ENCODE measurements at regions not wholly inside any gene's neighbourhood (a gene's known extent, or its start where the extent isn't known, plus 50 kb on each side); places are given as distances from the start of the nearest gene placed in this dataset.
A peak's percentile ranks its signal among the peaks of the same experiment; 100 is the strongest.

DNA sequence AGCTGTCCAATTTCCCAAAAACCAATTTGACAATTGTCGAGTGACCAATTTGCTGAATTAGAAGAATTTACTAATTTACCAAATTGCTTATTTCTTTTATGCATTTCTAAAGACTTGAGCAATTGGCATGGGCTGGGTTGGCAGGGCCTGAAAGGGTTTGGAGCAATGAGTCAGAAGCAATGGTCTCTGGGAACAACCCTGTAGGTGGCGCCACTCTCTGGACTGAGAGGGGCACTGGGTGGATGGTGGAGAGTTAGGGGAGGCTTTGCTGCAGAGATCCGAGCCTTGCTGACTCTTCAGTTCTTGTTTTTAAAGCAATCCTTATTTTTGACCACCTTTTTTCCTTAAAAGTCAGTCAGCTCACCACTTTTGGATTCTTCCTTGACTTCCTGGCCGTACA lies 71.5 kb upstream of the RPS23 start:
- DNase-seq = peak; percentile 29

- DNase-seq = no peak
Observed at GRCh38 chr5:82348784-82349425, 70.8 kb upstream of the RPS23 start.

DNA sequence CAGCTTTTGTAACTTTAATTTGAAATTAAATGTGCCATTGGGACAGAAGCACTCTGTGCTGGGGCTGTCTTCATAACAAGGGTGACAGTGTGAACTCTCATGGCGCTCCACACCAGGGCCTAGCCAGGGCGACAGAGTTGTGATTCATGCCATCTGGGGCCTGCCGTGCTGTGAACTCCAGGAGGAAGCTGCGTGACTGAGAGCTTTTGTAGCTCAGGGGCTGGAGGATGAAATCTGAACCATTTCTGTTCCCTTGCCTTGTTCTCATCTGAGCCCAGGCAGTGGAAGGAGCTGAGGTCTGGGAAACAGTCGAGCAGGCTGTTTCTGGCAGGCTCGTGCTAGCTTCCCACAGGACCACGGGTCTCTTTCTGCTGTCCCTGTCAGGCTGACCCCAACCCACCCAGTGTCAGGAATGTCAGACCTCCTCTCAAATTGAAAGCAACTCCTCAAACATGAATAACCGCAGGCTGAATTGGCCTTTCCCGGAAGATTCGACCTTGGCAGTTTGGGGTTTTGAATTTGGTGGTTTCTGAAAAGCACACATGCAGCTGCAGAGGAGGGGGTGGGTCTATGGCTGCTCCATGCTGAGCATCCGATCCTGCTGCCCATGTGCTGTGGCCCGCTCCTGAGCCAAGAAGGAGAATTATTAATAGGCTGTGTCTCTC lies 69.2 kb upstream of the RPS23 start:
- no peak for DNase-seq

- no peak for DNase-seq
Observed at GRCh38 chr5:82346399-82347165, 68.4 kb upstream of the RPS23 start.

GRCh38 chr5:82345108-82345507 lies 67.0 kb upstream of the RPS23 start:
- no peak for DNase-seq

DNA sequence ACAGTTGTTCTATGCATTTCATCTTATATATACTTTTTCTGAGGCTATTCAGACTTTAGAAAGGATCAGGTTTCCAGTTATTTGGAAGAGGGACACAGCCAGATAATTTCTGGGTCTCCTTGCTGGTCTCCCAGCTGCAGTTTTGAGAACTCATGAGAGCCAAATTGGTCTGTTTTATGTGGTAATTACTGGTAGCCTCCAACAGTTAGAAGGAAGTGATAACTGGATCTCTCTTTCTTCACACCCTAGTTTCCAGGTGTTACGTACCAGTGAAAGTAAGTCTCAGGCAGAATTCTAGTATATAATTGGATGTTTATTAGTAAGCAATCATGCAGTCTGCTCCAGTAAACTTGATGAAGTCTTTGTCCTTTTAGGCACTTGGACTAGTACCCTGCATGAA lies 63.2 kb upstream of the RPS23 start:
- DNase-seq = no peak

GRCh38 chr5:82340799-82341198 lies 62.6 kb upstream of the RPS23 start:
- DNase-seq = no peak

GRCh38 chr5:82339792-82340191 lies 61.6 kb upstream of the RPS23 start:
- DNase-seq = no peak

DNA sequence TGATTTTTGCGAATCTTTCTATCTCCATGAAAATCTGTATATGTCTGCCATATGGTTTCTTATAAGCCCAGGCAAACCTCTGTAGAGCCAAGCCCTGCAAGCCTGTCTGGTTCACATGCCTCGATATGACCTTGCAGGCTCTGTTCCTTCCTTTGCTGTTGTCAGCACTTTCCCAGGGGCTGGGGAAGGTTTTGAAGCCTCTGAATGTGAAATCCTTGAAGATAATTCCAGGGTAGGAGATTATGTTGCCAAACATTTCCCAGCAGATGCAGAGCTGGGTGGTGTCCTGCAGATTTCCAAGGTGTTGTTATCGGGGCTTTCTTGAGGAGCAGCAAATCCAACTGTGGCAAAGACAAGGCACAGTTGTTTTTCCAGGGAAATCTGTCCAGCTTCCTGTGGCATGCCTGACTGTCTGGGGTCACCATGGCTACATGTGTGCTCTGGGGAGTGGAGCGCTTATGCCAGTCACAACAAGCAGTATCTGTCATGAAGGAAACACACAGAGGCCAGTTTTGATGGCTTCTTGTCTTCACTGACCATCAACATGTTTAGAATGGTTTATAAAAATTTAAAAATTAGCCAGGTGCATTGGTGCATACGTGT lies 60.7 kb upstream of the RPS23 start:
- no peak for DNase-seq

- no peak for DNase-seq
Observed at GRCh38 chr5:82336959-82337351, 58.8 kb upstream of the RPS23 start.

DNA sequence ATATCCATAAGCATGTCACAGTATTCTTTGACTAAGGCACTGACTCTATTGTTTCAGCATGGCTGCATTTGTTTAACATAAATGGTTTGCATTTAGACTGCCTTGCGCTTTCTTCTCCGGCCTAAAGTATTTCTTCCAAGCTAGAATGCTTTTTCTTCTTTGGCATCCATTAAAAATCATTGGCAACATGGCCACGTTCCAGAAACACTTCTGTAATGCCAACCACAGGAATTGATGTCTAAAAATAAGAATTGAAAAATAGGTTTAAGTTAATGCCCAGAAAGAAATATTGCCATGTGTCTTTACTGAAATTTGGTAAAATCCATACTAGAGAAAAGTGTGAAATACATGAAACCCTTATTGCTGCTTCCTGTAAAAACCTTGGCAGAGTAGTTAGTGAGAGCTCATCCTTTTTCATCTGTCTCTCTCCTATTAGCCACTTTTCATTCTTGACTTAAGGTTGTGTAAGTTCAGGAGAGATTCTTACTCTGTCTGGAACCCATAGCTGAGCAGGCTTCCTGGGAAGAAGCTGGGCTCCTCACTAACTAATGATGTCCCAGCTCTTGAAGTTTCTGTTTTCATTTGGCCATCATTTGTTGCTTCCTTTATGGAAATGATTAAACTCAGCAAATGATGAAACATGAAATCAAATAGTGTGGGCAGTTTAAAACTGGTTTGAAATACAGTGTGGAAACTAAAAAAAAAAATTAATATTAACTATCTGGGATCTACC lies 58.2 kb upstream of the RPS23 start:
- no peak for DNase-seq

DNA sequence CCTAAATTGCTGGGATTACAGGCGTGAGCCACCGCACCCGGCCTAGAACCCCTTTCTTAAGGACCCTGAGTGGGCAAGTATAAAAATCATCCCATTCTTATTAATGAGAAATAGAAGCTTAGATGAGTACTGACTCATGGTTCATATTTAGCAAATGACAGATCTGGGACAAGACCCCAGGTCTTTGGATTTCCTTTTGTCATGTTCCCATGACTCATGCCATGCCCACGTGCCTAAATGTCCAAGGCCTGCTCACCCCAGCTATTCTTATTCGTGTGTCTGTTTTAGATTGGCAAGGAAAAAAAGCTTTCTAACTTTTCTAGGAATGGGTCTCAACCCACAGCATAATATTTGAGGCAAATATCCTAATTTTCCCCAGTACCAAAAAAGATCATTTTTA lies 57.7 kb upstream of the RPS23 start:
- DNase-seq = no peak

GRCh38 chr5:82334856-82335255 lies 56.7 kb upstream of the RPS23 start:
- DNase-seq = no peak

- no peak for DNase-seq
Observed at GRCh38 chr5:82334085-82334692, 56.0 kb upstream of the RPS23 start.

- DNase-seq = no peak
Observed at GRCh38 chr5:82332886-82333615, 54.9 kb upstream of the RPS23 start.

GRCh38 chr5:82332064-82332855 lies 54.1 kb upstream of the RPS23 start:
- DNase-seq = no peak

- no peak for DNase-seq
Observed at GRCh38 chr5:82331557-82331956, 53.4 kb upstream of the RPS23 start.

DNA sequence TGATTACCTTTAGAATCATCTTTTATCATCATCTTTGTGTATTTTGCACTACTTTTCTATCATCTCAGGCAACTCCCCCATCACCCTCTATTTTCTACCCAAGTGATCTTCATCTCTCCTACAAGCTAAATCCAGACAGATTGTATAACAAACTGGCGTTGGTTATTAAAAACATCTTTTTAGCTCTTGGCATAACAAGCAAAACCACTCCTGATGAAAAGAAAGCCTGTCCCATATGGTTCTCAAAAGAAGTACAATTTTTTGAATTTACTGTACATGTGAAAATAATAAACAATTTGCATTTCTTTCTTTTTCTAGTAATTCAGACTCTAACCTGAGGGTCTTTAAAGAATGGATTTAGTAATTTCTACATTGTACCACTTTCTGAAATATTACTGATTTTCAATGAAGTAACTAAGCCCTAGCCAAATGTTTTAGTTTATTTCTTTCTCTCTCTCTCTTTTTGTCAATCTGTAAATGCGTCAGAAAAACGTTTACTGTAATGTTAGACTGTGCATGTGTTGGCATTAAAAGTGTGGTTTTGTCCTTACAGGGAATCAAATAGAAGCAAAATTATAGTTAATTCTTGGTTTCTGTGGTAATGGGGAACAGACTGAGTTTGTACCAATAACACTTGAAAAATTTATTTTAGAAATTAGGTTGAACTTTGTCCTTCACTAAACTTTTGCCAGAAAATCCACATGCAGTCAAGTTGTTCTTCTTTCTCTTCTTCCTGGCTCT lies 52.5 kb upstream of the RPS23 start:
- no peak for DNase-seq

DNA sequence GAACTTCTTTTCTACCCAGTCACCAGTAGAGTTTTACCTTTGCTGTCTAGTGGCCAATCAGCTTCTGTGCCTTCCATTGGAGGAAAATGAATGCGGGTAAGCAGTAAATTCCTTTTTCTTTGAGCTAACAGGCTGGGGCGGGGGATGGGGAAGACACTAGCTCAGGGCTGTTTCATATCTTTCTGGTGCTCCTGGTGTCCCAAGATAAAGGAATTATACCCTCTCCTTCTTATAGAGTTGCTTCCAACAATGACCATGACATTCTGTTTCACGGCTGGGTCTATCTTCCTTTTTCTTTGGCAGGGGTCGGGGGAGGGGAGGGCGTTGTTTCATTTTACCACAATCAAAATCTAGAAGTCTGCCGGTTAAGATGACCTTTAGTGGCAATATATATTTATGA lies 51.2 kb upstream of the RPS23 start:
- DNase-seq = no peak

All from activated CD8-positive, alpha-beta memory T cell treated with anti-CD3 and anti-CD28 coated beads, Interleukin-2, amount 50 U/mL, for 4 hours (primary cell).